ENCODE measurements at regions not wholly inside any gene's neighbourhood (a gene's known extent, or its start where the extent isn't known, plus 50 kb on each side); places are given as distances from the start of the nearest gene placed in this dataset.
A peak's percentile ranks its signal among the peaks of the same experiment; 100 is the strongest.

- no peak overlapping the region for H3K4me3 ChIP-seq
- peaks cover 0 to 29% (median 0%) of the 10 kb centered on the region in 6 donors for H3K36me3 ChIP-seq
- no peaks in the 10 kb centered on the region for H3K4me1 ChIP-seq
- no peak for DNase-seq
- TF ChIP-seq POLR2AphosphoS5 (IDR thresholded peaks at IDR 0.05) (no peak), CTCF (IDR thresholded peaks at IDR 0.05 in 8 of 11, conservative IDR thresholded peaks at IDR 0.05 in 3 of 11) (no peak), POLR2A (IDR thresholded peaks at IDR 0.05) (no peak)
- no peak overlapping the region for H3K27ac ChIP-seq
- intact Hi-C loops (cut with DNase I; ENCODE audit: low total_unique reads), result no loop called here
- WGBS, 5 donors, result 95 to 99% (median 98%) methylated on average over 2 of the region's 2 CpGs
- peaks cover 0 to 3% (median 0%) of the 10 kb centered on the region in 8 donors for H3K9me3 ChIP-seq
- no peaks in the 10 kb centered on the region for H3K27me3 ChIP-seq (replicated peaks in 1 of 7)
Observed at GRCh38 chr1:184813528-184814089, 59.0 kb upstream of the EDEM3 start.

GRCh38 chr1:184811439-184812111 lies 56.9 kb upstream of the EDEM3 start:
- 95 to 97% (median 97%) methylated on average over 19 of the region's 19 CpGs for WGBS, 5 donors
- TF ChIP-seq POLR2AphosphoS5 (IDR thresholded peaks at IDR 0.05) (no peak), CTCF (IDR thresholded peaks at IDR 0.05 in 8 of 11, conservative IDR thresholded peaks at IDR 0.05 in 3 of 11) (no peak)
- Histone ChIP-seq H3K36me3 (peaks cover 0 to 27% (median 0%) of the 10 kb centered on the region in 6 donors), H3K4me3 (no peak overlapping the region), H3K27me3 (replicated peaks in 1 of 7) (no peaks in the 10 kb centered on the region), H3K9me3 (peaks cover 0 to 3% (median 0%) of the 10 kb centered on the region in 8 donors), H3K4me1 (peaks cover 0 to 6% (median under 1%) of the 10 kb centered on the region in 6 donors), H3K27ac (no peak overlapping the region)
- DNase-seq, result no peak
- intact Hi-C loops (cut with DNase I; ENCODE audit: low total_unique reads), result no loop called here

- intact Hi-C loops (cut with DNase I; ENCODE audit: low total_unique reads), result no loop called here
- 83 to 93% (median 87%) methylated on average over 11 of the region's 11 CpGs for WGBS, 5 donors
- peaks cover 0 to 3% (median 0%) of the 10 kb centered on the region in 8 donors for H3K9me3 ChIP-seq
- H3K4me3 ChIP-seq, result no peak overlapping the region
- H3K27me3 ChIP-seq (replicated peaks in 1 of 7), result no peaks in the 10 kb centered on the region
- peaks cover 0 to 27% (median 0%) of the 10 kb centered on the region in 6 donors for H3K36me3 ChIP-seq
- DNase-seq, result no peak
- TF ChIP-seq POLR2AphosphoS5 (IDR thresholded peaks at IDR 0.05) (no peak), CTCF (IDR thresholded peaks at IDR 0.05 in 8 of 11, conservative IDR thresholded peaks at IDR 0.05 in 3 of 11) (no peak), POLR2A (IDR thresholded peaks at IDR 0.05) (no peak)
- H3K27ac ChIP-seq, result no peak overlapping the region
- peaks cover 0 to 13% (median 8%) of the 10 kb centered on the region in 6 donors for H3K4me1 ChIP-seq
Observed at GRCh38 chr1:184810735-184811343, 56.2 kb upstream of the EDEM3 start.

GRCh38 chr1:184806296-184806721 lies 51.7 kb upstream of the EDEM3 start:
- Histone ChIP-seq H3K9me3 (no peaks in the 10 kb centered on the region), H3K27me3 (replicated peaks in 1 of 7) (no peaks in the 10 kb centered on the region), H3K36me3 (peaks cover 0 to 49% (median 0%) of the 10 kb centered on the region in 6 donors), H3K4me1 (peaks cover 0 to 20% (median 12%) of the 10 kb centered on the region in 6 donors), H3K4me3 (peak overlapping the region in 1 of 8 donors; percentile 35), H3K27ac (peak overlapping the region in 7 of 8 donors; percentile 41 to 92 (median 82))
- intact Hi-C loops (cut with DNase I; ENCODE audit: low total_unique reads), result loop anchor here (5.0 to 10.0 kb wide), 3 partner anchors 176 to 888 kb away; no protein-coding TSS in a partner anchor
- TF ChIP-seq CTCF (IDR thresholded peaks at IDR 0.05 in 8 of 11, conservative IDR thresholded peaks at IDR 0.05 in 3 of 11) (peak in 1 of 11 experiments; percentile 4), POLR2A (IDR thresholded peaks at IDR 0.05) (no peak), POLR2AphosphoS5 (IDR thresholded peaks at IDR 0.05) (peak in 1 of 3 donors; percentile 63)
- peak; percentile 75 for DNase-seq
- 33 to 61% (median 55%) methylated on average over 5 of the region's 5 CpGs for WGBS, 5 donors

Measured in spleen (tissue), 11 donors.